Spinal cord (tissue), 9 donors: ENCODE measurements at regions not wholly inside any gene's neighbourhood (a gene's known extent, or its start where the extent isn't known, plus 50 kb on each side); places are given as distances from the start of the nearest gene placed in this dataset.

Source experiments
- DNase-seq, 6 donors: peaks; one replicate each; pipeline versions ENCODE4 v3.0.0 to v3.0.0-alpha.2; 2013 to 2015; ENCODE audit warnings: low spot score in 6 of 6, low read depth in 4 of 6
- H3K27ac ChIP-seq: one replicate; pipeline ENCODE4 v1.5.1; 2013; ENCODE audit warnings: low read depth, low read length, control low read depth
- H3K27me3 ChIP-seq: one replicate; pipeline ENCODE4 v1.6.1; 2013; ENCODE audit warnings: low read length; ENCODE audit not compliant: control insufficient read depth, insufficient read depth
- H3K36me3 ChIP-seq: one replicate; pipeline ENCODE4 v1.6.1; 2013; ENCODE audit warnings: low read length; ENCODE audit not compliant: control insufficient read depth, insufficient read depth
- H3K4me1 ChIP-seq: one replicate; pipeline ENCODE4 v1.6.1; 2013; ENCODE audit warnings: low read length; ENCODE audit not compliant: control insufficient read depth, insufficient read depth
- H3K4me3 ChIP-seq: one replicate; pipeline ENCODE4 v1.5.1; 2013; ENCODE audit warnings: low read depth, low read length, control low read depth
- H3K9me3 ChIP-seq: one replicate; pipeline ENCODE4 v1.6.1; 2013; ENCODE audit warnings: low read length; ENCODE audit not compliant: control insufficient read depth, insufficient read depth
- WGBS: methylation state at CpG from one replicate; pipeline ENCODE4 v1.1.5; 2013; ENCODE audit warnings: missing lambda C conversion rate; ENCODE audit not compliant: insufficient coverage; 5-methylcytosine and 5-hydroxymethylcytosine counted together
- donor health status: healthy.

- no peak overlapping the region for H3K27ac ChIP-seq
- no peaks in the 10 kb centered on the region for H3K27me3 ChIP-seq
- no peaks in the 10 kb centered on the region for H3K9me3 ChIP-seq
- no peak overlapping the region for H3K4me3 ChIP-seq
- WGBS = no CpG with 5 or more reads among the region's 1 CpG
- DNase-seq = no peak
- H3K4me1 ChIP-seq = no peaks in the 10 kb centered on the region
- H3K36me3 ChIP-seq = no peaks in the 10 kb centered on the region
Observed at GRCh38 chr9:80648336-80648735, 1041.0 kb downstream of the TLE1 start.

GRCh38 chr9:80646211-80646610, 1043.1 kb downstream of the TLE1 start:
- no CpG with 5 or more reads among the region's 4 CpGs for WGBS
- H3K4me3 ChIP-seq = no peak overlapping the region
- no peaks in the 10 kb centered on the region for H3K36me3 ChIP-seq
- no peaks in the 10 kb centered on the region for H3K4me1 ChIP-seq
- H3K27me3 ChIP-seq = no peaks in the 10 kb centered on the region
- no peaks in the 10 kb centered on the region for H3K9me3 ChIP-seq
- no peak for DNase-seq
- no peak overlapping the region for H3K27ac ChIP-seq

- Histone ChIP-seq H3K27ac (no peak overlapping the region), H3K36me3 (no peaks in the 10 kb centered on the region), H3K27me3 (no peaks in the 10 kb centered on the region), H3K4me3 (no peak overlapping the region), H3K4me1 (no peaks in the 10 kb centered on the region), H3K9me3 (no peaks in the 10 kb centered on the region)
- WGBS = no CpG with 5 or more reads among the region's 3 CpGs
- no peak for DNase-seq
Observed at GRCh38 chr9:80644044-80644443, 1045.3 kb downstream of the TLE1 start.

- no peak for DNase-seq
- Histone ChIP-seq H3K4me3 (no peak overlapping the region), H3K36me3 (no peaks in the 10 kb centered on the region), H3K27me3 (no peaks in the 10 kb centered on the region), H3K4me1 (no peaks in the 10 kb centered on the region), H3K9me3 (peaks cover 6% of the 10 kb centered on the region), H3K27ac (no peak overlapping the region)
- WGBS = no CpG with 5 or more reads among the region's 1 CpG
Observed at GRCh38 chr9:80635065-80635464, 1054.3 kb downstream of the TLE1 start.

GRCh38 chr9:80632041-80632440, 1057.3 kb downstream of the TLE1 start:
- H3K27ac ChIP-seq = no peak overlapping the region
- no peak overlapping the region for H3K4me3 ChIP-seq
- no peak for DNase-seq
- no peaks in the 10 kb centered on the region for H3K4me1 ChIP-seq
- peaks cover 6% of the 10 kb centered on the region for H3K9me3 ChIP-seq
- no peaks in the 10 kb centered on the region for H3K27me3 ChIP-seq
- H3K36me3 ChIP-seq = no peaks in the 10 kb centered on the region

- H3K27me3 ChIP-seq = no peaks in the 10 kb centered on the region
- H3K27ac ChIP-seq = no peak overlapping the region
- H3K9me3 ChIP-seq = no peaks in the 10 kb centered on the region
- no peak for DNase-seq
- H3K36me3 ChIP-seq = no peaks in the 10 kb centered on the region
- no peaks in the 10 kb centered on the region for H3K4me1 ChIP-seq
- H3K4me3 ChIP-seq = no peak overlapping the region
- no CpG with 5 or more reads among the region's 1 CpG for WGBS
Observed at GRCh38 chr9:80622508-80622907, 1050.7 kb downstream of the TLE4 start.

GRCh38 chr9:80619356-80619755, 1047.6 kb downstream of the TLE4 start:
- Histone ChIP-seq H3K27me3 (no peaks in the 10 kb centered on the region), H3K4me1 (no peaks in the 10 kb centered on the region), H3K9me3 (no peaks in the 10 kb centered on the region), H3K36me3 (no peaks in the 10 kb centered on the region), H3K27ac (no peak overlapping the region), H3K4me3 (no peak overlapping the region)
- DNase-seq = no peak
- WGBS = 89% methylated on average over 3 of the region's 3 CpGs

- no peaks in the 10 kb centered on the region for H3K9me3 ChIP-seq
- 100% methylated on average over 1 of the region's 4 CpGs for WGBS
- no peak overlapping the region for H3K27ac ChIP-seq
- H3K4me3 ChIP-seq = no peak overlapping the region
- no peaks in the 10 kb centered on the region for H3K27me3 ChIP-seq
- H3K36me3 ChIP-seq = no peaks in the 10 kb centered on the region
- no peak for DNase-seq
- H3K4me1 ChIP-seq = no peaks in the 10 kb centered on the region
Observed at GRCh38 chr9:80615964-80616363, 1044.2 kb downstream of the TLE4 start.

GRCh38 chr9:80605793-80606192, 1034.0 kb downstream of the TLE4 start:
- Histone ChIP-seq H3K4me1 (no peaks in the 10 kb centered on the region), H3K27me3 (no peaks in the 10 kb centered on the region), H3K4me3 (no peak overlapping the region), H3K27ac (no peak overlapping the region), H3K36me3 (no peaks in the 10 kb centered on the region), H3K9me3 (no peaks in the 10 kb centered on the region)
- WGBS = no CpG with 5 or more reads among the region's 3 CpGs
- DNase-seq = no peak

GRCh38 chr9:80605129-80605528, 1033.4 kb downstream of the TLE4 start:
- H3K4me1 ChIP-seq = no peaks in the 10 kb centered on the region
- no CpG with 5 or more reads among the region's 2 CpGs for WGBS
- no peak overlapping the region for H3K27ac ChIP-seq
- no peak overlapping the region for H3K4me3 ChIP-seq
- no peaks in the 10 kb centered on the region for H3K36me3 ChIP-seq
- no peaks in the 10 kb centered on the region for H3K27me3 ChIP-seq
- DNase-seq = peak in 4 of 6 donors; percentile 13 to 90 (median 40)
- H3K9me3 ChIP-seq = no peaks in the 10 kb centered on the region
